H9 (cell line): ENCODE measurements at regions not wholly inside any gene's neighbourhood (a gene's known extent, or its start where the extent isn't known, plus 50 kb on each side); places are given as distances from the start of the nearest gene placed in this dataset.

Experiments
- DNase-seq: peaks from one replicate; pipeline ENCODE4 v3.0.0-alpha.2; 2017
- H2AFZ ChIP-seq: one replicate; pipeline ENCODE4 v1.6.1; 2013; ENCODE audit warnings: mild to moderate bottlenecking, low read length, control low read depth, moderate library complexity
- H2AK5ac ChIP-seq: 2 replicates; pipeline ENCODE4 v1.6.1; 2013; ENCODE audit warnings: low read length, control low read depth, mixed read lengths; ENCODE audit not compliant: insufficient read length
- H2BK120ac ChIP-seq: one replicate; pipeline ENCODE4 v1.6.1; 2013; ENCODE audit warnings: low read depth, mild to moderate bottlenecking, low read length, control low read depth, inconsistent platforms; ENCODE audit not compliant: poor library complexity, severe bottlenecking
- H2BK12ac ChIP-seq: 2 replicates; pipeline ENCODE4 v1.6.1; 2013; ENCODE audit warnings: low read length, control low read depth, mixed read lengths, low read depth; ENCODE audit not compliant: insufficient read length
- H2BK15ac ChIP-seq: 2 replicates; pipeline ENCODE4 v1.6.1; 2013; ENCODE audit warnings: low read depth, low read length, control low read depth
- H2BK20ac ChIP-seq: one replicate; pipeline ENCODE4 v1.6.1; 2013; ENCODE audit warnings: low read depth, mild to moderate bottlenecking, low read length, control low read depth, inconsistent platforms; ENCODE audit not compliant: poor library complexity, severe bottlenecking
- H2BK5ac ChIP-seq: 2 replicates; pipeline ENCODE4 v1.6.1; 2013; ENCODE audit warnings: low read length, control low read depth, mixed read lengths; ENCODE audit not compliant: insufficient read length
- H3K14ac ChIP-seq: 2 replicates; pipeline ENCODE4 v1.6.1; 2013; ENCODE audit warnings: low read length, control low read depth; ENCODE audit not compliant: insufficient read depth
- H3K18ac ChIP-seq: 2 replicates; pipeline ENCODE4 v1.6.1; 2013; ENCODE audit warnings: low read depth, mild to moderate bottlenecking, mixed read lengths, low read length, control low read depth; ENCODE audit not compliant: insufficient read length
- H3K23ac ChIP-seq: 2 replicates; pipeline ENCODE4 v1.6.1; 2013; ENCODE audit warnings: low read length, control low read depth, mixed read lengths, low read depth; ENCODE audit not compliant: insufficient read length
- H3K23me2 ChIP-seq: 2 replicates; pipeline ENCODE4 v1.6.1; 2013; ENCODE audit warnings: low read depth, mild to moderate bottlenecking, mixed read lengths, low read length, control low read depth; ENCODE audit not compliant: insufficient read length, poor library complexity, severe bottlenecking
- H3K27ac ChIP-seq: 2 replicates; pipeline ENCODE4 v1.5.1; 2013; ENCODE audit warnings: low read length, control low read depth, mixed read lengths, low read depth; ENCODE audit not compliant: insufficient read length
- H3K27me3 ChIP-seq: 2 replicates; pipeline ENCODE4 v1.6.1; 2013; ENCODE audit warnings: low read length, control low read depth, inconsistent platforms; ENCODE audit not compliant: insufficient read depth
- H3K4ac ChIP-seq: 2 replicates; pipeline ENCODE4 v1.6.1; 2013; ENCODE audit warnings: low read depth, mild to moderate bottlenecking, control low read depth, inconsistent platforms, low read length, moderate library complexity
- H3K4me1 ChIP-seq: 2 replicates; pipeline ENCODE4 v1.6.1; 2013; ENCODE audit warnings: low read length, control low read depth, inconsistent platforms; ENCODE audit not compliant: insufficient read depth
- H3K4me2 ChIP-seq: 2 replicates; pipeline ENCODE4 v1.6.1; 2013; ENCODE audit warnings: low read length, control low read depth, mixed read lengths; ENCODE audit not compliant: insufficient read length, insufficient read depth
- H3K56ac ChIP-seq: 2 replicates; pipeline ENCODE4 v1.6.1; 2013; ENCODE audit warnings: low read depth, mild to moderate bottlenecking, mixed read lengths, low read length, control low read depth; ENCODE audit not compliant: insufficient read length
- H3K79me1 ChIP-seq: 2 replicates; pipeline ENCODE4 v1.6.1; 2013; ENCODE audit warnings: low read depth, mild to moderate bottlenecking, moderate library complexity, low read length, control low read depth, inconsistent platforms; ENCODE audit not compliant: insufficient read depth, poor library complexity, severe bottlenecking
- H3K79me2 ChIP-seq: 2 replicates; pipeline ENCODE4 v1.6.1; 2013; ENCODE audit warnings: low read length, control low read depth, inconsistent platforms; ENCODE audit not compliant: insufficient read depth
- H3K9ac ChIP-seq: 2 replicates; pipeline ENCODE4 v1.6.1; 2013; ENCODE audit warnings: low read length, control low read depth, mixed read lengths; ENCODE audit not compliant: insufficient read length; ENCODE audit errors: extremely low read depth
- H3K9me3 ChIP-seq: one replicate; pipeline ENCODE4 v1.6.1; 2013; ENCODE audit warnings: low read depth, low read length, inconsistent platforms; ENCODE audit not compliant: control insufficient read depth
- H3T11ph ChIP-seq: one replicate; pipeline ENCODE4 v1.6.1; 2013; ENCODE audit warnings: mild to moderate bottlenecking, low read length, control low read depth, inconsistent platforms
- H4K20me1 ChIP-seq: one replicate; pipeline ENCODE4 v1.6.1; 2013; ENCODE audit not compliant: control insufficient read depth, insufficient read length, insufficient read depth
- H4K5ac ChIP-seq: 2 replicates; pipeline ENCODE4 v1.6.1; 2013; ENCODE audit warnings: low read depth, mild to moderate bottlenecking, mixed read lengths, low read length, control low read depth; ENCODE audit not compliant: insufficient read length
- H4K8ac ChIP-seq: replicated peaks from 2 replicates; pipeline ENCODE4 v1.6.1; 2013; ENCODE audit warnings: low read length, control low read depth, mixed read lengths, low read depth; ENCODE audit not compliant: insufficient read length
- H4K91ac ChIP-seq: 2 replicates; pipeline ENCODE4 v1.6.1; 2013; ENCODE audit warnings: low read depth, mild to moderate bottlenecking, moderate library complexity, mixed read lengths, low read length, control low read depth; ENCODE audit not compliant: insufficient read length
- H3K27ac Mint-ChIP-seq, 3 experiments: 2 replicates in 2 of 3; 3 replicates in 1 of 3; pipeline ENCODE4 v1.8.0; 2020 to 2021; ENCODE audit warnings: mixed read lengths in 3 of 3, mild to moderate bottlenecking in 1 of 3, moderate library complexity in 1 of 3
- H3K27me3 Mint-ChIP-seq: 2 replicates; pipeline ENCODE4 v1.8.0; 2021; ENCODE audit warnings: low read depth, mild to moderate bottlenecking, moderate library complexity, mixed read lengths
- H3K36me3 Mint-ChIP-seq, 3 experiments: 2 replicates in 2 of 3; 3 replicates in 1 of 3; pipeline ENCODE4 v1.8.0; 2020 to 2021; ENCODE audit warnings: low read depth in 3 of 3, mixed read lengths in 3 of 3; ENCODE audit not compliant: insufficient read depth in 1 of 3
- H3K4me1 Mint-ChIP-seq, 2 experiments: 2 replicates each; pipeline ENCODE4 v1.8.0; 2020; ENCODE audit warnings: mixed read lengths in 2 of 2
- H3K4me3 Mint-ChIP-seq, 2 experiments: 2 replicates in 1 of 2; 3 replicates in 1 of 2; pipeline ENCODE4 v1.8.0; 2020 to 2021; ENCODE audit warnings: mild to moderate bottlenecking in 2 of 2, mixed read lengths in 2 of 2, moderate library complexity in 1 of 2
- H3K9me3 Mint-ChIP-seq, 2 experiments: 2 replicates in 1 of 2; 3 replicates in 1 of 2; pipeline ENCODE4 v1.8.0; 2020; ENCODE audit warnings: mild to moderate bottlenecking in 2 of 2, mixed read lengths in 2 of 2, moderate library complexity in 1 of 2
- WGBS: extraction: QIAGEN DNeasy Blood & Tissue Kit; methylation state at CpG from one replicate; pipeline ENCODE4 v1.1.7; 2013; ENCODE audit warnings: missing lambda C conversion rate, low lambda C conversion rate, mixed read lengths; ENCODE audit not compliant: insufficient read length; ENCODE audit errors: extremely low coverage; 5-methylcytosine and 5-hydroxymethylcytosine counted together
- TF ChIP-seq, protein P1 (sequence below): fragments of 200-600 bp; sonication (generic); conservative IDR thresholded peaks from 3 replicates; pipeline ENCODE4 v1.8.0; 2021; ENCODE audit warnings: antibody characterized with exemption, mild to moderate bottlenecking

DNA sequence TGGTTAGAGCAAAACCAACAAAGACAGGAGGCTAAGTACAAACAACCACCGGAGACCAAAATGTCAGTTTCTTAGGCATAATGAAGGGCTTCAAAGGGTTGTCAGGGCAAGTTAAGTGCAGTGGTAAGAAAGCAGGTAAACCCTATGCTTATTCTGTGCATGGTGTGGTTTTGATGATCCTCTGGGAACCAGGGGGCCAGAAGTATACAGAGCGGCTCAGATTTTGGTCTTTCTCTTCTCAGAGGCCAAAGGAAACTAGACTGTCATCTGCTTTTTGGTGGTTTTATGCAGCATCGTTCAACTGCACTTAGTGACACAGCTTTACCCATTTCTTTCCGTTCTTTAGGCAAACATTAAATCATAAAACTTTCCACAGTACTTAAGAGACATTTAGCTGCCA lies 332.7 kb upstream of the CELF2 start:
- Histone ChIP-seq H3K23ac (no peak overlapping the region), H3K23me2 (no peaks in the 10 kb centered on the region), H2BK5ac (no peak overlapping the region), H2BK15ac (no peak overlapping the region), H3K4ac (no peak overlapping the region), H4K8ac (no peak overlapping the region), H4K5ac (no peak overlapping the region), H3K27ac (no peak overlapping the region), H3K4me1 (no peaks in the 10 kb centered on the region; the same call in 1 of the 2 replicates), H2BK12ac (no peak overlapping the region), H3K4me2 (no peak overlapping the region), H3K56ac (no peak overlapping the region), H3K18ac (no peak overlapping the region), H4K20me1 (no peaks in the 10 kb centered on the region), H3K79me1 (no peaks in the 10 kb centered on the region), H4K91ac (no peak overlapping the region), H3T11ph (no peak overlapping the region), H3K9ac (no peak overlapping the region), H3K79me2 (no peaks in the 10 kb centered on the region), H3K9me3 (no peaks in the 10 kb centered on the region), H2BK120ac (no peak overlapping the region), H3K14ac (no peak overlapping the region), H2AFZ (no peak overlapping the region), H3K27me3 (no peaks in the 10 kb centered on the region), H2BK20ac (no peak overlapping the region), H2AK5ac (no peak overlapping the region)
- Mint-ChIP-seq H3K4me3 (no peak overlapping the region), H3K9me3 (peaks cover 4 to 7% of the 10 kb centered on the region in 2 experiments; a peak in 2 of 5 replicates), H3K4me1 (peaks cover 7 to 16% of the 10 kb centered on the region in 2 experiments), H3K27me3 (no peaks in the 10 kb centered on the region), H3K36me3 (peaks cover 3 to 12% (median 6%) of the 10 kb centered on the region in 3 experiments; a peak in 6 of 7 replicates), H3K27ac (no peak overlapping the region; a peak in 1 of 7 replicates)
- no CpG with 5 or more reads among the region's 4 CpGs for WGBS
- TF ChIP-seq, protein P1, sequence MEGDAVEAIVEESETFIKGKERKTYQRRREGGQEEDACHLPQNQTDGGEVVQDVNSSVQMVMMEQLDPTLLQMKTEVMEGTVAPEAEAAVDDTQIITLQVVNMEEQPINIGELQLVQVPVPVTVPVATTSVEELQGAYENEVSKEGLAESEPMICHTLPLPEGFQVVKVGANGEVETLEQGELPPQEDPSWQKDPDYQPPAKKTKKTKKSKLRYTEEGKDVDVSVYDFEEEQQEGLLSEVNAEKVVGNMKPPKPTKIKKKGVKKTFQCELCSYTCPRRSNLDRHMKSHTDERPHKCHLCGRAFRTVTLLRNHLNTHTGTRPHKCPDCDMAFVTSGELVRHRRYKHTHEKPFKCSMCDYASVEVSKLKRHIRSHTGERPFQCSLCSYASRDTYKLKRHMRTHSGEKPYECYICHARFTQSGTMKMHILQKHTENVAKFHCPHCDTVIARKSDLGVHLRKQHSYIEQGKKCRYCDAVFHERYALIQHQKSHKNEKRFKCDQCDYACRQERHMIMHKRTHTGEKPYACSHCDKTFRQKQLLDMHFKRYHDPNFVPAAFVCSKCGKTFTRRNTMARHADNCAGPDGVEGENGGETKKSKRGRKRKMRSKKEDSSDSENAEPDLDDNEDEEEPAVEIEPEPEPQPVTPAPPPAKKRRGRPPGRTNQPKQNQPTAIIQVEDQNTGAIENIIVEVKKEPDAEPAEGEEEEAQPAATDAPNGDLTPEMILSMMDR: no peak
- no peak for DNase-seq
